Karpas-422 (cell line): ENCODE measurements at regions not wholly inside any gene's neighbourhood (a gene's known extent, or its start where the extent isn't known, plus 50 kb on each side); places are given as distances from the start of the nearest gene placed in this dataset.

Experiments
- DNase-seq: peaks from one replicate; pipeline ENCODE4 v3.0.0-alpha.2; 2015
- H2AFZ ChIP-seq: fragments of 200-600 bp; sonication (generic); 2 replicates; pipeline ENCODE4 v1.6.1; 2014; ENCODE audit warnings: antibody characterized with exemption, low read length, mixed read lengths
- H3K27ac ChIP-seq: fragments of 200-600 bp; sonication (generic); 2 replicates; pipeline ENCODE4 v1.5.1; 2014; ENCODE audit warnings: mild to moderate bottlenecking, low read length, moderate library complexity
- H3K27me3 ChIP-seq: fragments of 200-600 bp; sonication (generic); 2 replicates; pipeline ENCODE4 v1.6.1; 2014; ENCODE audit warnings: low read length, mixed read lengths
- H3K36me3 ChIP-seq: fragments of 200-600 bp; sonication (generic); 2 replicates; pipeline ENCODE4 v1.6.1; 2014; ENCODE audit warnings: low read length, mixed read lengths; ENCODE audit not compliant: insufficient read depth
- H3K4me1 ChIP-seq: fragments of 200-600 bp; sonication (generic); 2 replicates; pipeline ENCODE4 v1.6.1; 2014; ENCODE audit warnings: mild to moderate bottlenecking, low read length, mixed read lengths
- H3K4me2 ChIP-seq: fragments of 200-600 bp; sonication (generic); 2 replicates; pipeline ENCODE4 v1.6.1; 2014; ENCODE audit warnings: low read length, low read depth, mild to moderate bottlenecking; ENCODE audit not compliant: poor library complexity, severe bottlenecking
- H3K4me3 ChIP-seq: fragments of 200-600 bp; sonication (generic); 2 replicates; pipeline ENCODE4 v1.5.1; 2014; ENCODE audit warnings: mild to moderate bottlenecking, antibody characterized with exemption, low read length, mixed read lengths
- H3K79me2 ChIP-seq: fragments of 200-600 bp; sonication (generic); 2 replicates; pipeline ENCODE4 v1.6.1; 2014; ENCODE audit warnings: mild to moderate bottlenecking, low read length, mixed read lengths
- H3K9ac ChIP-seq: fragments of 200-600 bp; sonication (generic); 2 replicates; pipeline ENCODE4 v1.6.0; 2014; ENCODE audit warnings: low read length
- H3K9me2 ChIP-seq: fragments of 200-600 bp; sonication (generic), shearing (Covaris generic); replicated peaks from 2 replicates; pipeline ENCODE4 v1.6.0; 2014; ENCODE audit warnings: mild to moderate bottlenecking, low read length, moderate library complexity; ENCODE audit not compliant: insufficient read depth
- H3K9me3 ChIP-seq: fragments of 300-700, 200-600 bp; sonication (generic); 2 replicates; pipeline ENCODE4 v1.6.1; 2014; ENCODE audit warnings: low read length, mixed read lengths
- H4K20me1 ChIP-seq: fragments of 200-600 bp; sonication (generic); 2 replicates; pipeline ENCODE4 v1.6.1; 2014; ENCODE audit warnings: mild to moderate bottlenecking, antibody characterized with exemption, low read length, low read depth; ENCODE audit not compliant: insufficient read depth

GRCh38 chr12:19800884-19801283, 361.6 kb downstream of the AEBP2 start:
- H2AFZ ChIP-seq: no peak overlapping the region
- H3K27ac ChIP-seq: no peak overlapping the region
- no peaks in the 10 kb centered on the region for H3K27me3 ChIP-seq
- no peak overlapping the region for H3K9ac ChIP-seq
- H3K36me3 ChIP-seq: no peaks in the 10 kb centered on the region
- H3K4me3 ChIP-seq: no peak overlapping the region
- H3K4me2 ChIP-seq: no peak overlapping the region
- no peaks in the 10 kb centered on the region for H3K79me2 ChIP-seq
- no peaks in the 10 kb centered on the region for H3K9me2 ChIP-seq
- no peaks in the 10 kb centered on the region for H3K4me1 ChIP-seq
- no peak for DNase-seq
- no peaks in the 10 kb centered on the region for H3K9me3 ChIP-seq
- no peaks in the 10 kb centered on the region for H4K20me1 ChIP-seq

- H3K9me3 ChIP-seq: no peaks in the 10 kb centered on the region
These were observed 362.6 kb downstream of the AEBP2 start for GRCh38 chr12:19801941-19802340.

GRCh38 chr12:19802915-19803314, 363.6 kb downstream of the AEBP2 start:
- Histone ChIP-seq H3K9me3 (no peaks in the 10 kb centered on the region), H2AFZ (no peak overlapping the region), H4K20me1 (no peaks in the 10 kb centered on the region), H3K4me3 (no peak overlapping the region), H3K4me1 (no peaks in the 10 kb centered on the region), H3K9ac (no peak overlapping the region), H3K27ac (no peak overlapping the region), H3K36me3 (no peaks in the 10 kb centered on the region), H3K9me2 (no peaks in the 10 kb centered on the region; the same call in 1 of the 2 replicates), H3K27me3 (no peaks in the 10 kb centered on the region), H3K79me2 (no peaks in the 10 kb centered on the region), H3K4me2 (no peak overlapping the region)
- no peak for DNase-seq

More at GRCh38 chr12:19801941-19802340, 362.6 kb downstream of the AEBP2 start:
- H3K36me3 ChIP-seq: no peaks in the 10 kb centered on the region
- H3K9me2 ChIP-seq: no peaks in the 10 kb centered on the region
- H3K4me3 ChIP-seq: no peak overlapping the region
- no peak overlapping the region for H3K4me2 ChIP-seq
- no peak for DNase-seq
- H2AFZ ChIP-seq: no peak overlapping the region
- no peak overlapping the region for H3K27ac ChIP-seq
- no peaks in the 10 kb centered on the region for H3K27me3 ChIP-seq
- no peaks in the 10 kb centered on the region for H4K20me1 ChIP-seq
- H3K9ac ChIP-seq: no peak overlapping the region
- H3K4me1 ChIP-seq: no peaks in the 10 kb centered on the region
- no peaks in the 10 kb centered on the region for H3K79me2 ChIP-seq

- H3K27ac ChIP-seq: no peak overlapping the region
- H2AFZ ChIP-seq: no peak overlapping the region
- H3K9me2 ChIP-seq: no peaks in the 10 kb centered on the region; the same call in 1 of the 2 replicates
- H3K79me2 ChIP-seq: no peaks in the 10 kb centered on the region
- H3K9ac ChIP-seq: no peak overlapping the region
- no peak overlapping the region for H3K4me3 ChIP-seq
- H3K4me2 ChIP-seq: no peak overlapping the region
- no peaks in the 10 kb centered on the region for H3K4me1 ChIP-seq
- H3K36me3 ChIP-seq: no peaks in the 10 kb centered on the region
- no peak for DNase-seq
- no peaks in the 10 kb centered on the region for H4K20me1 ChIP-seq
- no peaks in the 10 kb centered on the region for H3K27me3 ChIP-seq
- no peaks in the 10 kb centered on the region for H3K9me3 ChIP-seq
These were observed 365.4 kb downstream of the AEBP2 start for GRCh38 chr12:19804737-19805136.

- no peaks in the 10 kb centered on the region for H4K20me1 ChIP-seq
- no peaks in the 10 kb centered on the region for H3K9me3 ChIP-seq
- H3K27me3 ChIP-seq: no peaks in the 10 kb centered on the region
- H3K79me2 ChIP-seq: no peaks in the 10 kb centered on the region
- no peak overlapping the region for H2AFZ ChIP-seq
- H3K27ac ChIP-seq: no peak overlapping the region
- no peaks in the 10 kb centered on the region; the same call in 1 of the 2 replicates for H3K9me2 ChIP-seq
- H3K4me1 ChIP-seq: no peaks in the 10 kb centered on the region
- H3K4me2 ChIP-seq: no peak overlapping the region
- no peaks in the 10 kb centered on the region for H3K36me3 ChIP-seq
- no peak overlapping the region for H3K4me3 ChIP-seq
- DNase-seq: no peak
- no peak overlapping the region for H3K9ac ChIP-seq
These were observed 369.1 kb downstream of the AEBP2 start for GRCh38 chr12:19808371-19808770.

GRCh38 chr12:19810213-19810612, 370.9 kb downstream of the AEBP2 start:
- no peaks in the 10 kb centered on the region; the same call in 1 of the 2 replicates for H3K9me3 ChIP-seq
- no peaks in the 10 kb centered on the region for H3K4me1 ChIP-seq
- no peak overlapping the region for H3K9ac ChIP-seq
- no peaks in the 10 kb centered on the region for H4K20me1 ChIP-seq
- H3K27ac ChIP-seq: no peak overlapping the region
- H3K27me3 ChIP-seq: no peaks in the 10 kb centered on the region
- no peak overlapping the region for H2AFZ ChIP-seq
- H3K9me2 ChIP-seq: no peaks in the 10 kb centered on the region; the same call in 1 of the 2 replicates
- H3K36me3 ChIP-seq: no peaks in the 10 kb centered on the region
- no peaks in the 10 kb centered on the region for H3K79me2 ChIP-seq
- no peak for DNase-seq
- H3K4me3 ChIP-seq: no peak overlapping the region
- no peak overlapping the region for H3K4me2 ChIP-seq

- Histone ChIP-seq H3K9ac (no peak overlapping the region), H3K79me2 (no peaks in the 10 kb centered on the region), H3K27me3 (no peaks in the 10 kb centered on the region), H3K9me3 (no peaks in the 10 kb centered on the region; the same call in 1 of the 2 replicates), H3K4me3 (no peak overlapping the region), H3K4me1 (no peaks in the 10 kb centered on the region), H4K20me1 (no peaks in the 10 kb centered on the region), H3K4me2 (no peak overlapping the region), H3K36me3 (no peaks in the 10 kb centered on the region), H3K9me2 (no peaks in the 10 kb centered on the region; the same call in 1 of the 2 replicates), H3K27ac (no peak overlapping the region), H2AFZ (no peak overlapping the region)
- no peak for DNase-seq
These were observed 372.6 kb downstream of the AEBP2 start for GRCh38 chr12:19811922-19812321.

- Histone ChIP-seq H3K9me3 (0 out of 2 replicates have a peak, but pooled peaks cover 3% of the 10 kb centered on the region), H3K4me3 (no peak overlapping the region), H3K36me3 (no peaks in the 10 kb centered on the region), H3K9me2 (no peaks in the 10 kb centered on the region), H3K9ac (no peak overlapping the region), H2AFZ (no peak overlapping the region), H3K79me2 (no peaks in the 10 kb centered on the region), H3K27ac (no peak overlapping the region), H4K20me1 (no peaks in the 10 kb centered on the region), H3K4me2 (no peak overlapping the region), H3K4me1 (no peaks in the 10 kb centered on the region), H3K27me3 (no peaks in the 10 kb centered on the region)
- DNase-seq: no peak
These were observed 379.9 kb downstream of the AEBP2 start for GRCh38 chr12:19819231-19819630.

- Histone ChIP-seq H3K27ac (no peak overlapping the region), H3K27me3 (no peaks in the 10 kb centered on the region), H2AFZ (no peak overlapping the region), H3K4me3 (no peak overlapping the region), H3K79me2 (no peaks in the 10 kb centered on the region), H3K36me3 (no peaks in the 10 kb centered on the region), H4K20me1 (no peaks in the 10 kb centered on the region), H3K9me2 (no peaks in the 10 kb centered on the region), H3K4me1 (no peaks in the 10 kb centered on the region), H3K9ac (no peak overlapping the region), H3K4me2 (no peak overlapping the region), H3K9me3 (0 out of 2 replicates have a peak, but pooled peaks cover 3% of the 10 kb centered on the region)
- no peak for DNase-seq
These were observed 383.2 kb downstream of the AEBP2 start for GRCh38 chr12:19822476-19822875.
